Pancreas (tissue), 10 donors: ENCODE measurements at regions not wholly inside any gene's neighbourhood (a gene's known extent, or its start where the extent isn't known, plus 50 kb on each side); places are given as distances from the start of the nearest gene placed in this dataset.
"Not testable (repeated sequence)": the region's sequence is repeated elsewhere in the genome, so short reads cannot be mapped to it uniquely, and the experiment has no call there.

Experiments used
- ATAC-seq, 4 donors: fragments of 200-7000 bp; cut with Tn5 transposase; one replicate each; pipeline versions ENCODE4 v1.8.0 to v1.9.1; 2020; ENCODE audit warnings: mild to moderate bottlenecking in 4 of 4, moderate library complexity in 4 of 4
- DNase-seq, 6 donors: peaks; one replicate each; pipeline ENCODE4 v3.0.0-alpha.2; 2020
- FAIRE-seq: peaks from 2 replicates; lab custom pipeline; 2012; peaks lifted over from hg19 to GRCh38; lab: Jason Lieb, UNC
- H3K27ac ChIP-seq, 4 donors: fragments of 200-600 bp; sonication (generic); 1 replicate in 3 of 4; 2 replicates in 1 of 4; pipeline versions ENCODE4 v1.5.0 to v1.8.0; 2020
- H3K27me3 ChIP-seq, 4 donors: fragments of 200-600 bp; one replicate each; pipeline ENCODE4 v1.8.0; 2021
- H3K36me3 ChIP-seq, 3 donors: fragments of 200-600 bp; sonication (generic) in 1 of 3; one replicate each; pipeline versions ENCODE4 v1.5.0 to v1.8.0; 2020 to 2021
- H3K4me1 ChIP-seq, 3 donors: fragments of 200-600 bp; one replicate each; pipeline ENCODE4 v1.8.0; 2021
- H3K4me3 ChIP-seq, 4 donors: fragments of 200-600 bp; sonication (generic) in 2 of 4; one replicate each; pipeline versions ENCODE4 v1.5.0 to v1.8.0; 2020 to 2021
- H3K9me3 ChIP-seq, 4 donors: fragments of 200-600 bp; one replicate each; pipeline ENCODE4 v1.8.0; 2021
- WGBS, 2 donors: extraction: QIAGEN DNeasy Blood & Tissue Kit; methylation state at CpG; one replicate each; pipeline ENCODE4 v1.1.7; 2013; 5-methylcytosine and 5-hydroxymethylcytosine counted together
- intact Hi-C, 3 donors: fragments of 100-400 bp; cut with DNase I; formaldehyde crosslinking; loops; one replicate each; pipeline versions ENCODE4 v1.11.1 to v1.14.2; 2022
- TF ChIP-seq, protein P1 (sequence below), 4 donors: fragments of 200-600 bp; sonication (generic) in 3 of 4; IDR thresholded peaks; one replicate each; pipeline versions ENCODE4 v1.5.0 to v1.8.0; 2021; ENCODE audit warnings: antibody characterized with exemption in 4 of 4
- donor health status: healthy with polysubstance abuse.
- donor health status: DM: no; HTN: no; CAD: no; lungs with moderate emphysema.
- donor health status: DM: no; HTN: no; CAD: no.
- donor health status: control.
- donor health status: control.
- donor health status: Bipolar disorder and iron deficiency.
- donor health status: DM: yes; HTN: yes; CAD: no.
- donor health status: DM: no; HTN: no; CAD: no.
- donor health status: DM: no; HTN: no; CAD: no.
- donor health status: DM: yes; HTN: yes; CAD: no.

DNA sequence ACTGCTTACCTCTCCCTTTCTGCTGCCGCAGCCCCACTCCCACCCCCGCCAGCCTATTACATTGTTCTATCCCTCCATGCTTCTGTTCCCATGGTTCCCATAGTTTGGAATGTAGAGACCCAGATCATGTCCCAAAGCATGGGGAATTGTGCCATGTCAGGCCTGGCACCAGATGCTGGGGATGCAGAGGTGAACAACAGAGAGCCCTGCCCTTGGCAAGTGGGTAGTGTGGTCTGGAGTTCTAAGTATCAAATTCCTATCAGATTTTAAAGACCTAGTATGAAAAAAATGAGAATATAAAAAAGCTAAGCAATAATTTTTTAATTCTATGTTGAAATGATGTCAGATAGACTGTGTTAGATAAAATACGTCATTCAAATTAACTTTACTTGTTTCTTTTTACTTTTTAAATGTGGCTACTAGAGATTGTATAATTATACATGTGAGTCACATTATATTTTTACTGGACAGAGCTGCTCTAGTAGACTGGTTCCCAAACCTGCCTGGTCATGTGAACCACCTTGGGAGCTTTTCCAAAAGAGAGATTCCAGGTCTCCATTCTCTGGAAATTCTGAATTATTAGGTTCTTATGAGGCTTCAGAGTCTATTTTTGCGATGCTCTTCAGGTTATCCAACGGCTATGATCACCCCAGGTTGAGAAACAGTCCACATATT is 113.0 kb upstream of the DAB1 start:
- no peaks in the 10 kb centered on the region for H3K9me3 ChIP-seq
- TF ChIP-seq, protein P1, sequence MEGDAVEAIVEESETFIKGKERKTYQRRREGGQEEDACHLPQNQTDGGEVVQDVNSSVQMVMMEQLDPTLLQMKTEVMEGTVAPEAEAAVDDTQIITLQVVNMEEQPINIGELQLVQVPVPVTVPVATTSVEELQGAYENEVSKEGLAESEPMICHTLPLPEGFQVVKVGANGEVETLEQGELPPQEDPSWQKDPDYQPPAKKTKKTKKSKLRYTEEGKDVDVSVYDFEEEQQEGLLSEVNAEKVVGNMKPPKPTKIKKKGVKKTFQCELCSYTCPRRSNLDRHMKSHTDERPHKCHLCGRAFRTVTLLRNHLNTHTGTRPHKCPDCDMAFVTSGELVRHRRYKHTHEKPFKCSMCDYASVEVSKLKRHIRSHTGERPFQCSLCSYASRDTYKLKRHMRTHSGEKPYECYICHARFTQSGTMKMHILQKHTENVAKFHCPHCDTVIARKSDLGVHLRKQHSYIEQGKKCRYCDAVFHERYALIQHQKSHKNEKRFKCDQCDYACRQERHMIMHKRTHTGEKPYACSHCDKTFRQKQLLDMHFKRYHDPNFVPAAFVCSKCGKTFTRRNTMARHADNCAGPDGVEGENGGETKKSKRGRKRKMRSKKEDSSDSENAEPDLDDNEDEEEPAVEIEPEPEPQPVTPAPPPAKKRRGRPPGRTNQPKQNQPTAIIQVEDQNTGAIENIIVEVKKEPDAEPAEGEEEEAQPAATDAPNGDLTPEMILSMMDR (IDR thresholded peaks at IDR 0.05), result no peak
- intact Hi-C loops, result no loop called here
- no peak overlapping the region for H3K27ac ChIP-seq
- DNase-seq, result no peak
- H3K4me3 ChIP-seq, result no peak overlapping the region
- no peaks in the 10 kb centered on the region for H3K36me3 ChIP-seq
- WGBS, 2 donors, result 69 to 79% methylated on average over 5 of the region's 5 CpGs
- H3K27me3 ChIP-seq, result no peaks in the 10 kb centered on the region
- H3K4me1 ChIP-seq, result no peaks in the 10 kb centered on the region
- no peak for FAIRE-seq
- ATAC-seq, result no peak

DNA sequence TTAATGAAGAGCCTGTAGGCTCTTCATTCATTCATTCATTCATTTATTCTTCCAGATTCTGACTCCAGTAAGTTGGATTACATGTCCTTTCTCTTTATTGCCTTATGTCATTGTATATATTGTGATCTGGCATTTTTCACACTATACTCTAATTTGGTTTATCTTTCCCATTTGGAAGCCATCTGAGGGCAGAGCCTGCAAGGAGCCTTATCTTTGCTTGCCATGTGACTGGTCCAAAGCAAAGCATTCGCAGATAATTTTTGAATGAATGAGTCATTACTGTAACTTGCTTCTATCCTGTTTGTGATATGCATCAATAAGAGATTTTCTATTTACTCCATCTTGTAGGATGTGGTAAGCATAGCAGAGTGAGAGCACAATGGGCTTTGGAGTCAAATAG is 108.4 kb upstream of the DAB1 start:
- WGBS, 2 donors, result 48 to 84% methylated on average over 1 of the region's 1 CpG
- intact Hi-C loops, result no loop called here
- no peaks in the 10 kb centered on the region for H3K4me1 ChIP-seq
- no peak overlapping the region for H3K27ac ChIP-seq
- no peaks in the 10 kb centered on the region for H3K36me3 ChIP-seq
- FAIRE-seq, result no peak
- no peak overlapping the region for H3K4me3 ChIP-seq
- no peak for ATAC-seq
- H3K9me3 ChIP-seq, result no peaks in the 10 kb centered on the region
- DNase-seq, result no peak
- TF ChIP-seq, protein P1 (IDR thresholded peaks at IDR 0.05), result no peak
- no peaks in the 10 kb centered on the region for H3K27me3 ChIP-seq

DNA sequence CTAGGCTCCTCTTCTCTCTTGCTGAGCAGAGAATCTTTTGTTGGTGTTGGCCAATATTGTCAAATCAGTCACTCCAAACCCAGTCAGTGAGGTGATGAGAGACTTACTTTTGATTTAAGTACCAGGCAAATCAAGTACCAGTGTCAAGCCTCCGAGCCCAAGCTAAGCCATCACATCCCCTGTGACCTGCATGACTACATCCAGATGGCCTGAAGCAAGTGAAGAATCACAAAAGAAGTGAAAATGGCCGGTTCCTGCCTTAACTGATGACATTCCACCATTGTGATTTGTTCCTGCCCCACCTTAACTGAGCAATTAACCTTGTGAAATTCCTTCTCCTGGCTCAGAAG is 107.0 kb upstream of the DAB1 start:
- H3K36me3 ChIP-seq, H3K4me3 ChIP-seq, H3K27me3 ChIP-seq, FAIRE-seq, H3K9me3 ChIP-seq, H3K27ac ChIP-seq, H3K4me1 ChIP-seq, ATAC-seq, DNase-seq, intact Hi-C loops: not testable (repeated sequence)
- WGBS, 2 donors, result 46 to 64% methylated on average over 2 of the region's 2 CpGs

DNA sequence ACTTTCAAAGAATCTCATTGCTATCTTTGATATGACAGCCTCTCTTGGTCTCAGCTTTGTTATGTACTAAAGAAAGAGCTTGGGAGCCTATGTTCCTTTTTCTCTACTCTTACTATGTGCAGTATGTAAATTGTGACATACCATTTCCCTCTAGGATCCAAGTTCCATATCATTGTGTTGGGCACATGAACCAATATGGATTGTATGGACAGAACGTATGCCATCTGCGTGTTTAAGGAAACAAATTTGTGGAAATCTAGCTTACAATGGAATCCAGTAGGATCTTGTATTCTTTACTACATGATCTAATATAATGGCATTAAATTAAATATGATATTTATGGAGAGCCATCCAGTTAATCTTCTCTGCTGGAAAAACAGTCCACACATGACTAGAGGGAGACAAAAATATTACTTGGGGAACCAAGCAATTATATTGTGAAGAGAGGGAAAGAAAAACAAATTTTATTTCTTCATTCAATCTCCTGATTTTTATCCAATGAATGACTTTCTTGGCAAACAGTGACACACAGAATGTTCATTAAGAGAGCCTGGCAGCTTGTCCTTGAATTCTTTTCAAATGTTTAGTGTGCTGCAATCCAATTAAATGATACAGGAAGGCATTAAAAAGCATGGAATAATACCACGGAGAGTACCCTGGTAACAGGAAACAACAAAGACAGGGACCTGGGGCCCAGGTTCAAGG is 106.5 kb upstream of the DAB1 start:
- intact Hi-C loops, result no loop called here
- Histone ChIP-seq H3K4me3 (no peak overlapping the region), H3K36me3 (no peaks in the 10 kb centered on the region), H3K27ac (no peak overlapping the region), H3K9me3 (no peaks in the 10 kb centered on the region), H3K27me3 (no peaks in the 10 kb centered on the region), H3K4me1 (no peaks in the 10 kb centered on the region)
- ATAC-seq, result no peak
- no peak for FAIRE-seq
- TF ChIP-seq, protein P1 (IDR thresholded peaks at IDR 0.05), result no peak
- WGBS, 2 donors, result 67 to 85% methylated on average over 3 of the region's 3 CpGs
- no peak for DNase-seq

DNA sequence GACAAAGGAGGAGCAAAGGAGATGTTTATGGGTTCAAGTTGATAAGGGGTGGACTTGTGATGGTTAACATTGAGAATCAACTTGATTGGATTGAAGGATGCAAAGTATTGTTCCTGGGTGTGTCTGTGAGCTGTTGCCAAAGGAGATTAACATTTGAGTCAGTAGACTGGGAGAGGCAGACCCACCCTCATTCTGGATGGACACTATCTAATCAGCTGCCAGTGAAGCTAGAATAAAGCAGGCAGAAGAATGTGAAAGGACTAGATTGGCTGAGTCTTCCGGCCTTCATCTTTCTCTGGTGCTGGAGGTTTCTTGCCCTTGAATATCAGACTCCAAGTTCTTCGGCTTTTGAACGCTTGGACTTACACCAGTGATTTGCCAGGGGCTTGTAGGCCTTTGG is 98.7 kb upstream of the DAB1 start:
- H3K36me3 ChIP-seq, result no peaks in the 10 kb centered on the region
- intact Hi-C loops, result no loop called here
- WGBS, 2 donors, result 79 to 85% methylated on average over 3 of the region's 3 CpGs
- H3K27me3 ChIP-seq, result no peaks in the 10 kb centered on the region
- TF ChIP-seq, protein P1 (IDR thresholded peaks at IDR 0.05), result no peak
- FAIRE-seq, result no peak
- H3K4me3 ChIP-seq, result no peak overlapping the region
- H3K4me1 ChIP-seq, result no peaks in the 10 kb centered on the region
- H3K27ac ChIP-seq, result no peak overlapping the region
- DNase-seq, result no peak
- H3K9me3 ChIP-seq, result no peaks in the 10 kb centered on the region
- ATAC-seq, result no peak
